Calu3 (cell line): ENCODE measurements at regions not wholly inside any gene's neighbourhood (a gene's known extent, or its start where the extent isn't known, plus 50 kb on each side); places are given as distances from the start of the nearest gene placed in this dataset.

Experiments
- BruUV-seq: library from RNA; stranded (reverse); fragments of 400-500 nt; replicated peaks from 2 replicates; lab custom pipeline; 2021; lab: Mats Ljungman, UMichigan
- CTCF ChIA-PET: fragments of 300-600 bp; sonication (Branson Sonifier 250); formaldehyde crosslinking; loops from one replicate; lab custom pipeline; 2022; ENCODE audit warnings: antibody characterized with exemption; lab: Charles Lee
- DNase-seq: peaks from one replicate; pipeline ENCODE4 v3.0.0; 2022
- H3K27ac Mint-ChIP-seq: one replicate; pipeline ENCODE4 v1.8.0; 2022; ENCODE audit warnings: mixed read lengths; ENCODE audit not compliant: unreplicated experiment
- H3K27me3 Mint-ChIP-seq: one replicate; pipeline ENCODE4 v1.8.0; 2022; ENCODE audit warnings: mixed read lengths; ENCODE audit not compliant: unreplicated experiment
- H3K36me3 Mint-ChIP-seq: one replicate; pipeline ENCODE4 v1.8.0; 2022; ENCODE audit warnings: mild to moderate bottlenecking, moderate library complexity, mixed read lengths; ENCODE audit not compliant: insufficient read depth, unreplicated experiment
- H3K4me1 Mint-ChIP-seq: one replicate; pipeline ENCODE4 v1.8.0; 2022; ENCODE audit warnings: mild to moderate bottlenecking, low read depth, mixed read lengths; ENCODE audit not compliant: unreplicated experiment
- H3K4me3 Mint-ChIP-seq: one replicate; pipeline ENCODE4 v1.8.0; 2022; ENCODE audit warnings: mild to moderate bottlenecking, low read depth, moderate library complexity, mixed read lengths; ENCODE audit not compliant: unreplicated experiment
- H3K9me3 Mint-ChIP-seq: one replicate; pipeline ENCODE4 v1.8.0; 2022; ENCODE audit warnings: low read depth, mixed read lengths; ENCODE audit not compliant: unreplicated experiment
- intact Hi-C: fragments of 100-400 bp; cut with micrococcal nuclease; formaldehyde crosslinking; loops from one replicate; pipeline ENCODE4 v1.10.0; 2022; ENCODE audit not compliant: unreplicated experiment
- TF ChIP-seq, protein P1 (sequence below): fragments of 200-600 bp; IDR thresholded peaks from one replicate; pipeline ENCODE4 v1.8.0; 2022; ENCODE audit warnings: antibody characterized with exemption; ENCODE audit not compliant: unreplicated experiment

GRCh38 chrX:43225626-43226328 lies 430.3 kb upstream of the MAOA start:
- Mint-ChIP-seq H3K4me3 (no peak overlapping the region), H3K36me3 (no peaks in the 10 kb centered on the region), H3K27ac (no peak overlapping the region), H3K27me3 (no peaks in the 10 kb centered on the region), H3K4me1 (peaks cover 10% of the 10 kb centered on the region), H3K9me3 (no peaks in the 10 kb centered on the region)
- intact Hi-C loops: no loop called here
- BruUV-seq: no TSS peak
- no peak for DNase-seq
- TF ChIP-seq, protein P1, sequence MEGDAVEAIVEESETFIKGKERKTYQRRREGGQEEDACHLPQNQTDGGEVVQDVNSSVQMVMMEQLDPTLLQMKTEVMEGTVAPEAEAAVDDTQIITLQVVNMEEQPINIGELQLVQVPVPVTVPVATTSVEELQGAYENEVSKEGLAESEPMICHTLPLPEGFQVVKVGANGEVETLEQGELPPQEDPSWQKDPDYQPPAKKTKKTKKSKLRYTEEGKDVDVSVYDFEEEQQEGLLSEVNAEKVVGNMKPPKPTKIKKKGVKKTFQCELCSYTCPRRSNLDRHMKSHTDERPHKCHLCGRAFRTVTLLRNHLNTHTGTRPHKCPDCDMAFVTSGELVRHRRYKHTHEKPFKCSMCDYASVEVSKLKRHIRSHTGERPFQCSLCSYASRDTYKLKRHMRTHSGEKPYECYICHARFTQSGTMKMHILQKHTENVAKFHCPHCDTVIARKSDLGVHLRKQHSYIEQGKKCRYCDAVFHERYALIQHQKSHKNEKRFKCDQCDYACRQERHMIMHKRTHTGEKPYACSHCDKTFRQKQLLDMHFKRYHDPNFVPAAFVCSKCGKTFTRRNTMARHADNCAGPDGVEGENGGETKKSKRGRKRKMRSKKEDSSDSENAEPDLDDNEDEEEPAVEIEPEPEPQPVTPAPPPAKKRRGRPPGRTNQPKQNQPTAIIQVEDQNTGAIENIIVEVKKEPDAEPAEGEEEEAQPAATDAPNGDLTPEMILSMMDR: no peak
- CTCF ChIA-PET: no interaction called here

DNA sequence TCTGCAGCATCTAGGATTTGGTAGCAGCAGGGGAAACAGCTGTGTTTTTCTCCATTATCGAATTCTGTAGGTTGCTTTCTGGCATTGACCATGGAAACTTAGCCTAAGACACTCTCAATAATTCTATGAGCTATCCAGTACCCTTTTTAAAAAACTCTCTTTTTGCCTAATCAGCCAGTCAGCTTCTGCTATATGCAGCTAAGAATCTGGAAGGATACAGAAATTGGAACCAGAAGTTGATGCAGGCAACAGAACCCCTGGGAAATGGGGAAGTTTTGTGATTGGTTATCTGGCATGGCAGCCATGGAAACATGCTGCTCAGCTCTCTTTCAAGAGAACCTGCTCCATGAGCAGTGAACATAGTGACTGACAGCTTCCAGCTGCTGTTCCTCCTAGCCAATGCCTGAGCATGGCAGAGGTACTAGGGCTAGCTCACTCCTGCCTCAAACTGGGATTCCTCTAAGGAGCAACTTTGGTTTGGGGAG lies 417.6 kb upstream of the MAOA start:
- Mint-ChIP-seq H3K27ac (no peak overlapping the region), H3K4me3 (no peak overlapping the region), H3K27me3 (no peaks in the 10 kb centered on the region), H3K36me3 (no peaks in the 10 kb centered on the region), H3K9me3 (no peaks in the 10 kb centered on the region), H3K4me1 (no peaks in the 10 kb centered on the region)
- intact Hi-C loops: no loop called here
- DNase-seq: no peak
- no TSS peak for BruUV-seq
- TF ChIP-seq, protein P1: no peak
- CTCF ChIA-PET: no interaction called here

DNA sequence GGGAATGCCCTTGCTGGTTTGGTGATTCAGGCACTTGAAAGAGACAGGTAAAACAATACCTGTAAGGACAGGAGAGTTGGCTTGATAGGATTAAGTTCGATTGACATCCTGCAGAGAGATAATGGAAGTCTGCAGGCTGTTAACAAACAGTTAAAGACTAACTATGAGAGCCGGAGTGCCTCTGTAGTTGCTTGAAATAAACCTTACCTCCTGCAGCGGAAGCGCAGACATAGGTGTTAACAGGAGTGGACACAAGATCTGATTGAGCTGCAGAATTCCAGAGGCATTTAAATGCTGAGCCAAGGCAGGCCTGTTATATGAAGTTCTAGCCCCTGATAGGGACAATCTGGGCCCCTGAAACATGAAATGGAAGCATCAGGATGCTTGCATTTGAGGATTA lies 416.7 kb upstream of the MAOA start:
- Mint-ChIP-seq H3K4me3 (no peak overlapping the region), H3K9me3 (no peaks in the 10 kb centered on the region), H3K36me3 (no peaks in the 10 kb centered on the region), H3K27ac (no peak overlapping the region), H3K27me3 (no peaks in the 10 kb centered on the region), H3K4me1 (no peaks in the 10 kb centered on the region)
- CTCF ChIA-PET: no interaction called here
- BruUV-seq: no TSS peak
- no peak for DNase-seq
- intact Hi-C loops: no loop called here
- TF ChIP-seq, protein P1: no peak

DNA sequence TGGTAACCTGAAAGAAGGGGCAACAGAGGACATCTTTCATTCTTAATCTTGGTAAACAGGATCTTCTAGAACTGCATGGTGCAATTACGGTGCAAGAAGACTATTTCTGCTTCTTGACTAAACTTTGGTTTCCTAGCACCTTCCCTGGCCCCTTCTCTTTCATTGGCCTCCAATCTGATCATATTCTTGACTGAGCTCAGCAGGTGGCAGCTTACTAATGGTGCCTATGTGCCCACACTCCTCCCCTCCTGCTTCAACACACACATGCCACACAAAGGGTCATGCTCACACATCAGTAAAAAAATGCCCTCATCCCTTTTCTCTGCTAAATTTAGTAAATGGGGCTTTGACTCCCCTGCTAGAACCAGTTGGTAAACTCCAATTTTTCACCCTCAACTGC lies 400.5 kb upstream of the MAOA start:
- DNase-seq: no peak
- CTCF ChIA-PET: no interaction called here
- intact Hi-C loops: no loop called here
- H3K4me3 Mint-ChIP-seq: no peak overlapping the region
- H3K27ac Mint-ChIP-seq: no peak overlapping the region
- TF ChIP-seq, protein P1: no peak
- no peaks in the 10 kb centered on the region for H3K27me3 Mint-ChIP-seq
- H3K4me1 Mint-ChIP-seq: no peaks in the 10 kb centered on the region
- BruUV-seq: no TSS peak
- H3K9me3 Mint-ChIP-seq: peaks cover 7% of the 10 kb centered on the region
- no peaks in the 10 kb centered on the region for H3K36me3 Mint-ChIP-seq
